8988T (cell line): ENCODE measurements at regions not wholly inside any gene's neighbourhood (a gene's known extent, or its start where the extent isn't known, plus 50 kb on each side); places are given as distances from the start of the nearest gene placed in this dataset.

Experiments
- DNase-seq: peaks from one replicate; pipeline ENCODE4 v3.0.0; 2011

DNA sequence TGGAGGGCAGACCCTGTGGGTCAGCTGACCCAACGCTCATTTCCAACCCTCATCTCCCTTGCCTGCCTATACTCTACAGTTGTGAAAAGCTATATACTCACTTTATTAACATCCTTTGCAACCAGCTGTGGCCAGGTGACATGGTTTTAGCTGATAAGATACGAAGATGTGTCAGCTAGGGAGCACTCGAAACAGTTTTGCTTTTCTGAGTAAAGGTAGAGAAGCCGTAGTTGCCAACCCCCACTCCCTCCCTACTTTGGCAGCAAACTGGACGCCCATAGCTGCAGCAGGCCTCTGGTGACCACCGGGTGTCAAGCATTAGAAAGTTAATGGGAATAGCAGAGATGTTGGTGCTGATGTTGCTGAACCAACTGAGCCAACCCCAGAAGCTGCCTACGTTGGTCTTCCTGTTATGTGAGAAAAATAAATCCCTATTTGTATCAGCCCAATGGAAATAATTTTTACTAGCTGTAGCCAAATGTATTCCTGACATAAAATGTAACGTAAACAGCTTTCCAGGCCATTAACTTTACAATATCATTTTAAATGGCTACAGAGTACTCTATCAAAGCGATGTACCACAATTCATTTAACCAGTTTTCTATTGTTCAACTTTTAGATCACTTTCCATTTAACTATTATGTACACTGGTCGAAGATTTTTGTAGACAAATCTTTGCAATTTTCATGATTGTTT lies 98.5 kb upstream of the TMCC3 start:
- DNase-seq, result no peak

DNA sequence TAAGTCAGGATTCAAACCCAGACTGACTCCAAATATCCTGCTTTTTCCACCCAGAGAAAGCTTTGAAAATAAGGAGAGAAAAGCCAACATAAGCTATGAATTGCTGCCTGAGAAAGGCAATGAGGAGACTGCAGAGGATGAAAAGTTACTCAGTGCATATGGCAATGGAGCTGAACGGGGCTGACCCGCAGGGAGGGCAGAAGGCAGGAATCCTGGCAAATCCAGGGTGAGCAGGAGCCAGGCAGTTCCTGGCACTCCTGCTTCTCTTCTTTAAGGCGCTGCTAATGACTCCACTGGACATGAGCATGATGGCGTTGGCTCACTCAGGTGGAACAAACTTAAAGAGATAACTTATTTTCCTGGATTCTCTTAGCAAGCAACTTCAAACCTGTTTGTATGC lies 95.2 kb upstream of the TMCC3 start:
- no peak for DNase-seq

DNA sequence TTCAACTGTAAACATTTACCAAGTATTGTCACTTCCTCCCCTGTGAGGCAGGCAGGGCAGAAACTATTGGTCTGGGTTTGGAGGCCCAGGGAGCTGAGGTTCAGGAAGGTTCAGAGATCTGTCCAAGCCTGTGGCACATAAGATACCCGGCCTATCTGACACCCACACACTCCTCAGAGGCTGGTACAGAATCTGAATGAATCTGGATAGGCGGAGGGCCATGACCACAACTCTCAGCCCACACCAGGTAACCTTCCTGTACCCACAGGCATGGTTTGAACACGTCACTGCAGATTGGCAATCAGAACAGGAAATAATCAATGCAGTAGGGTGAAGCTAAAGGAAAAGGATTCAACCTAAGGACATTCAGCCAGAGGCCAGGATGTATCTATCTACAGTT lies 92.8 kb upstream of the TMCC3 start:
- DNase-seq, result no peak

DNA sequence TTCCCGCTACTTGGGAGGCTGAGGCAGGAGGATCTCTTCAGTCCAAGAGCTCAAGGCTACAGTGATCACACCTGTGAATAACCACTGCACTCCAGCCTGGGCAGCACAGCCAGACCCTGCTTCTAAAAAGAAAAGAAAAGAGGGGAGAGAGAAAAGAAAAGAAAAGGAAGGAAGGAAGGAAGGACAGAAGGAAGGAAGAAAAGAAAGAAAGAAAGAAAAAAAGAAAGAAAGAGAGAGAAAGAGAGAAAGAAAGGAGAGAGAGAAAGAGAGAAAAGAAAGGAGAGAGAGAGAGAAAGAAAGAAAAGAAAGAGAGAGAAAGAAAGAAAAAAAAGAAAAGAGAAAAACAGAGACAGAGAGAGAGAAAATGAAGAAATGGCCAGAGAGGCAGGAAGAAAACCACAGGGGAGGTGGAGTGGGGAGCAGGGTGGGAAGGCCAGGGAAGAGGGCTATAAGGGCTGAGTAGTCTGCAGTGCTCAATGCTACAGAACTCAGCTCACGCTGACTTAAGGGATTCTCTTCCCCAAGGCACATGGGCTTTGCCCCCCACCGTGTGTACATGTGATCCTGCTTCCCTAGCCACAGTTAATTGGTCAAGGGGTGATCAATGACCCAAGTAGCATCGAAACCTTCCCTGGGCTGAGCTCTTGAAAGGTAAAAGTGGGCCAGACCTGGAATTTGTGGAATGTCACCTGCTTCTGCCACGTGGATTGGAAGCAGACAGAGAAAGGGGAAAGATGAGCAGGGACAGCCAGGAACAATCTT lies 90.4 kb upstream of the TMCC3 start:
- no peak for DNase-seq

DNA sequence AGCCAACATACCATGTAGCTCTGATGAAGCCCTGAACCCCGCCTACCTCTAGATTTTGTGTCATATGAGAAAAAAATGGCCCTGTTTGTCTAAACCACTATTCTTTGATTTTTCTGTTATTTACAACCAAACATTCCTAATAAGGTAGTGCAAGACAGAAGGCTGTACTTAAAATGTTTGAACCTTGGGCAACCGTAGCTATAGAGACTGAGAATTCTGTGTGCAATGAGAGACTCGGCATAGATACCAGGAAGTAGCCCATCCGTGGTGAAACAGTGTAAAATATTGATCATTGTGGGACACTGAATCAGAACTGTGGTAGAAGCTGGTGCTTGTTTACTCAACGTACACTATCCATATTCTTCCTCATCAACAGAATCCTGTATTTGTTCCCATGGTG lies 86.5 kb upstream of the TMCC3 start:
- DNase-seq, result no peak

DNA sequence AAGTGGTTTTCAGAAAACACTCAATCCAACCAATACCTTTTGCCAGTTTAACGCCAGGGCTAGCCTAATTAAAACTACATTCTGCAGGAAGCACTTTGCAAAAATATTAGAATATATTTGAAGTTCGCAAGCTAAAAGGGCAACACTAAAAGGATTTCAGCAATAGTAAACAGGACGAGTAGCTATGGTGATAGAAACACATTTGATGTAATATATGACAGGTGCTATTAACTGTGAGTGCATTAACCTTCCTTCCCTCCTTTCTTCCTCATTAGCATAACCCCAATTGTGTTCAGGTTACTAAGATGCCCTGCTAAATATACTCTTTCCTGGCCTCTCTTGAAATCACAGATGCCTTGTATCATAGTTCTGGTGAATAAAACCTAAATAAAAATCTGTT lies 85.6 kb upstream of the TMCC3 start:
- no peak for DNase-seq

DNA sequence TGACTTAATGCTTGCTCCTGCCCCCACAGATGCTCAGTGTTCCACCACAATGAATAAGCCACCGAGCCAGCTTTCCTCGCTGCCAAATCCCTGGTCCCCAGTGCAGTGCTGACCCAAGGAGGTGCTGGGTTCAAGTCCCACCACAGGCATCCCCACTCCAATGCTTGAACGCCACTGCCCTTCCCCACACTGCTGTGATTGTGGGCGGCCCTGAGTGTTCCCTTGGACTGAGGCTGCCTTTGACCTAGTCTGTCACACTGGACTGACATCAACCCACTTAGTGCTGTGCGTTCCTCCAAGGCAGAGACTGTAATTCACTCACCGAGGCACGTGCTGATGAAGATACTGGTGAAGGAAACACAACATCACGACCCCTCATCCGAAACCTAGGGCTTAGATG lies 83.4 kb upstream of the TMCC3 start:
- no peak for DNase-seq

DNA sequence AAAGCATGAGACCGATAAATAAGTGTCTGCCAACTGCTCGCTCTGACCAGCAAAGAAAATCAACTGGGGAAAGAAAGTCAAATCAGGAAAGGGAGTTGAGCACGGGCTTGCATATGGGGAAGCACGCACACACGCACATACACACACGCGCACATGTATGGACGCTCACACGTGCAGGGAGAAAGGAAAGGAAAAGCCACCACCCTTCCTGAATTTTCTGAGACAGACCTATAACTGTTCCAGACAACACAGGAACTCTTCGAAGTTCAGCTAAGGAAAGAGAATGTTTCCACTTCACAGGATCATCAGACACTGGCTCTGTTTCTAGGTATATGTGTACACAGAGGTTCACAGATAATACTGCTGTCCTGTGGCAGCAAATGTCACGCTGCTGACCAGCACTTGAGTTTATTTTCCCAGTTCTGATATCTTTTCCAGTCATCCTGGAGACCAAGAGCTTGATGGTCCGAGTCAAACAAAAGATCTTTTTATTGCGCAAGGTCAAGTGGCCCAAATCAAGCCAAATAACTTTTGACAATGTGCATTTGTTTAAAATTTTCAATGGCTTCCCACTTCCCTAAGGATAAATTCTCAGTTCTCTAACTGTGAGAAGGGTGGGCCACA lies 82.1 kb upstream of the TMCC3 start:
- no peak for DNase-seq

DNA sequence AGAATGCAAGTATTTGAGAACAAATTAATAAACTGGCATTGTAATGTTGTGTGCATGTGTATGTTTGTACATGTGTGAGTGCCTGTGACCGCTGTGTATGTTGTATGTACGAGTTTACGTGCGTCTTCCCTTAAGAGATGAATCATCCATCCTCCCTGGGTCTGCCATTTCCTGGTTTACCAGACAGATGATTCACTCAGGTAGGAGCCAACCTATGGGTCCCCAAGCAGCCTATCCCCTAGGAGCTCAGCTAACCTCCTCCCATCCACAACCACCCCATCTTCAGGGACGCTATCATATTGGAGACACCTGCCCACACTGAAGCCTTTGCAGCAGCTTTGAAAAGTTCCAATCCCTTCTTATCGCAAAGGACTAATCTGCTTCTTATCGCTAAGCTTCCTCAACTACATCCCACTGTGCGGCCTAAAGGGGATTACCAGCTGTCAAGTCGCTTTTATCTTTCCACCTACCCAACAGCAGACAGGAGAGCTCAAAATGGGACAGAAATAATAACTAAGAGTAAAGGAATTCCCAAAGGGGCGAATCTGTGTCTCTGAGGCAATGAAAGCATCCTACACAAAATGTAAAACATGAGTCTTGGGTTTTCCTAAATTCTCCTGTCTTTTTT lies 81.5 kb upstream of the TMCC3 start:
- DNase-seq, result no peak

DNA sequence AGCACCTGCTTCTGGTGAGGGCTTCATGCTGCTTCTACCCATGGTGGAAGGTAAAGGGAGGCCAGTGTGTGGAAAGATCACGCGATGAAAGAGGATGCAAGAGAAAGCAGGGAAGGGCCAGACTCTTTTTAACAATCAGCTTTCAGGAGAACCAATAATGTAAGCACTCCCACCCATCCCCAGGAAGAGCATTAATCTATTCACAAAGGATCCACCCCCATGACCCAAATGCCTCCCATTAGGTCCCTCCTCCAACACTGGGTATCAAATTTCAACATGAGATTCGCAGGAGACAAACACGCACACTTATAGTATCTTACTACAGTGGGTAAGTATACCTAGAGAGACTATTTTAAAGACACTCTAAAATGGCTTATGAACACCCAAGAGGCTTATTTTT lies 80.5 kb upstream of the TMCC3 start:
- DNase-seq, result no peak

DNA sequence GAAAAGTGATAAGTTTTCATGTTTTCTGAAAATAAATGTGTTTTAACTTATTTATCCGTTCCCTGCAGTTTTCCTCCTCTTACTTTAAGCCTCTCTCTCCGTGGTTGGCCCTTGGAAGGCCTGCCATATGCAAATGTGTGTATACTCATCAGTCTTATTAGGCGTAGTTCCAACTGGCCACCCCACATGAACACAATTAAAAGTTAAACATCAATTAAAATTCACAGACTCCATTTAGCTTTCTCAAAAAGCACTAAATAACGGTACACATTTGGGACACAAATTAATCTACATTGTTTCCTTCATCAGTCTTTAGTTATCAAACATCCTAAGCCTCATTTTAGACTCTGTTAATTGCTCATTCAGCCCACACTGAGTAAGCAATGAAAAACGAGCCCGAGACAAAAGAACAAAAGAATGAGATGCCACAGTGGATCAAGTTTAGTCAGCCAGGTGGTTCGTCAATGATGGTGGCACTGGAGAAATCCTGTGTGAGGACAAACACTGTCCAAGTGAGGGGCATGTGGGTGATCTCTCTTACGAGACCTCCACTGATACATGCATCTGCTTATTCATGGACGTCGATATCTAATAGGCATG lies 76.0 kb upstream of the TMCC3 start:
- no peak for DNase-seq

DNA sequence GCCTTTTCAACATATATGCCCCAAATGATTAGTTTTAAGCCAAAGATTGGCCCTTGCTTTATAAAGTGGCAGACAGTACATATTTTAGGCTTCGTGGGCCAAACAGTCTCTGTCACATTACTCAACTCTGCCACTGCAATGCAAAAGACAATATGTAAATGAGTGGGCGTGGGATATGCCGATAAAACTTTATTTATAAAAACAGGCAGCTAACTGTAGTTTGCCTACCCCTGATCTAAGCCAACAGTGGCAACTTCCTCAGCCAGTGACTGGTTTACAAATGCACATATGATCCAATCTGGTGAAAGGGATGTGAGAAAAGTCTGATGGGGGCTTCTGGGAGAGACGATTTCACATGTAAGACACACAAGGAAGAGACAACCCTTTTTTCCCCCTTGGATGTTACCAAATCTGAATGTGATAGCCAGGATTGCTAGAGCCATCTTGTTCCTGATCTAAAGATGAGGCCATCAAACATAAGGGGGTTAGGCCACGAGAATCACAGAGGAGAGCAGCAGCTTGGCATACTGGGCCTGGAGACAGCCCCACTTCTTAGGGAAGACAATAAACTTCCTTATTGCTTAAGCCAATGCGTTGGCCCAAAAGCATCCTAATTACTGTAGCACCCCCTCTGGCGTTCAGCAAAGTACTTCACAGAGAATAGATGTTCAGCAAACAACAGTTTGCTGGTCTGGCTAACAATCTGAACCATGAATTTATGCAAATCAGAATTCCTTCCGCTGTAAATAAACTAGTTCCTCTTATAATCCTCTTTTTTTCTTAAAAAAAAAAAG lies 75.2 kb upstream of the TMCC3 start:
- peak; percentile 18 for DNase-seq

DNA sequence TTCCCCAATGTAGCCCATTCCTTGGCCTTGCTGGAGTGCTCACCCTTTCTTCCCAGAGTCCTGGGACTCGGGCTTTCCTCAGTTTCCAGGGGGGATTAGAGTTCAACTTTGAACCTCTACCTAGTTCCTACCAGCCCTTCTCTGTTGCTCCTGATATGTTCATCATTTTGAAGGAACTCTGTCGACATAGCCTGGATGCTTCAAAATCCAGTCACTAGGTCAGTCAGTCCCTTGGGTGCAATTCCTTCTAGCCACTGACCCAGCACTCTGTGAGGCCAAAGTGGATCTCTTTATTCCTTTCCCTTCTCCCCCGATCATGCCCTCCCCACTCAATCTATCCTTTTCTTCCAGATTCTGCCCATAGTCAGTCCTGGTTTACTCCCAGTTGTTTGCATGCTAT lies 72.3 kb upstream of the TMCC3 start:
- DNase-seq, result no peak

DNA sequence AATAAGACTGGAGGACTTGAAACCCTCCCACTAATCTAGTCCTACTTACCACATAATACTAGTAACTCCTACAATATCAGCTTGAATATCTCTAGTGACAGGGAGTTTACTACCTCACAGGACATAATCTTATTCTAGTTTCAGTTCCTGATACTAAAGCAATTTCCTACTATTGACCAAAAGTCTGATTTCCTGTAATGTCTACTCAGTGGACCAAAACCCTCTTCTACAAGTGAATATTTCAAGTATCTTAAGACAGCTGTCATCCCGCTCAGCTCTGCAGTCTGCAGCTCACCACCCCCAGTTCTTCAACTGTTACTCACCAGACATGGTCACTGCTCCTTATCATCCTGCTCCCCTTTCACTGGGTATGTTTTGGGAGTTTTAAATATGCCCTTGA lies 70.8 kb upstream of the TMCC3 start:
- DNase-seq, result no peak

DNA sequence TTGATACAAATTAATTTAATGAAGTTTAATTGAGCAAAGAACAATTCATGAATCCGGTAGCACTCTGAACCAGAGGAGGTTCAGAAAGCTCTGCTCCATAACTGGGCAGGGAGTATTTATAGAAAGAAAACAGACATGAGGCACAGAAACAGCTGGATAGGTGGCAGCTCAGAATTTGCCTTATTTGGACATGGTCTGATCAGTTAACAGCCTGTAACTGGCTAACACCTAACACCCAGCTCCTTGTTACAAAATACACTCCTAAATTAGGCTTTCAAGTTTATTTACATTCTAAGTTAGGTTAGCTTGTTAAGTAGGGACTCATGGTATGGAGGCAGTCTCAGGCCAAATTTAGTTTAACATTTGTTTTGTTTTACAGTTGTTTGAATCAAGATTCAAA lies 67.8 kb upstream of the TMCC3 start:
- no peak for DNase-seq

DNA sequence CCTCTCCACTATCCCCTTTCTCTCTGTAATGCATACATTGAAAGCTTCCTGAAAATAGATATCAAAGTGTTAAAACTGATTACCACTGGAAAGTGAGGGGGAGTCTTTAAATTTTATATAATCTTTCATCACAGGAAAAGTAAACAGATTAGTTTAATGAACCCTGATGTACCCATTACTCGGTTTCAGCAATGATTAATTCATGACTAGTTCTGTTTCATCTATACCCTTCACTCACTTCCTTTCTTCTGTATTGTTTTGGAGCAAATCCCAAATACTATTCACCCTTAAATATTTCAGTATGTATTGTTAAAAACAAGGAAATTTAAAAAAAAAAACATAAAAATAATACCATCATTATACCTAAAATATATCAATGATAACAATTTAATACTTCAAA lies 67.3 kb upstream of the TMCC3 start:
- DNase-seq, result no peak

DNA sequence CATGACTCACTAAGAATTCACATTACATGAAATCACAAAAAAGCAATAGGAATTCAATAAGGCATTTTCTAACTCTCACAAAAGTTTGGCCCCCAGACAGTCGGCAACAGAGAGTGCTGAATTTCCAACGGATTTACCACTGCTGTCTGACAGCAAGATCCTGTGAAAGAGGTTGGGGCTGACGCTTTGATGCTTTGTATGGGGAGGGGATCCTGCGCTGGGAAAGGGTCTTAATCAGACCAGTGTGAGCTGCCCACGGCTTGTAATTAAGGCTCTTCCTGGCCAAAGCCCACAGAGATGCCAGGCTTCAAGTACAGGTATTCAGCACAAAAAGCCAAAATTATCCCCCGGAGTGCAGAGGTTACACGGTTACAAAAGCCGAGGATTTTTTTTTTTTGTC lies 66.8 kb upstream of the TMCC3 start:
- no peak for DNase-seq

DNA sequence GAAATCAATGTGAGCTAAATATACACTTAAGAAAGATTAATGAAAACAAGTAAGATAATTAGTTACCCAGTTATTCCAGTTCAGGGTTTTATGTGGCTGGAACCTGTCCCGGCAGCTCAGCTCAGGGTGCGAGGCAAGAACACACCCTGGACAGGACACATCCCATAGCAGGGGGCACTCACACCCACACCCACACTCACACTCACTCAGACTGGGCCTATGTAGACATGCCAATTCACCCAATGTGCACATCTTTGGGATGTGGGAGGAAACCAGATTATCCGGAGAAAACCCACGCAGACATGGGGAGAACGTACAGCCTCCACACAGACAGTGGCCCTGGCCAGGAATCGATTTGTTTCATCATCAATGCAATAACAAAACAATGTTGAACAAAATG lies 66.0 kb upstream of the TMCC3 start:
- no peak for DNase-seq

DNA sequence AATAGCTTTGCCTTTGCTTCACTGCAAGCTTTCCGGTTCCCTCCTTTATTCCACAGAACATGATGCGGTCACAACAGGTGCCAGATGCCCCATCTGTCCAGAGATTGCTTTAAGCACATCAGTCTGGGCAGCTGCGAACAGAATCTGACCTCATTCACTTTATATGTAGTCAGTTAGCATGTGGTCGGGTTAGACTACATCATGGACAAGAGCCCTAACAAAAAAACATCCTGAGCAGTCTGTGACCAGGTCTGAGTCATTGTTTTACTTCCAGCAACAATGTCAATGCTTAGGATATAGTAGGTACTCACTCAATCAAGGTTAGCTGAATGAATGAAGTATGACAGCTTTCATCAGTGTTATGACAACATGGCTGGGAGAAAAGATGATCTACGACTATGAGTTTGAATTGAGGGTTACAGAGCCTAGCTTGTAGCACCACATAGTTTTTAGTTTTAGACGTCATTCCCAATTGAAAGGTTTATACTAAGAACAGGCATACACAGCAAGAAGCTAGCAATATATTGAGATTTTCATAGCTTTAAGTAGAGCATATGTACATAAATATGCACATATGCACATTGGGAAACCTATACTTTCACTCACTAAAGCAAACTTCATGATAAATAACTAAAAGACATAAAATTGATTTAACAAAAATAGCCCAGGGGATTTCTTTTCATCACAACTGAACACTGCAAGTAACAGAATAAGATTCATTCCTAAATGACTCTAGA lies 64.2 kb upstream of the TMCC3 start:
- no peak for DNase-seq

DNA sequence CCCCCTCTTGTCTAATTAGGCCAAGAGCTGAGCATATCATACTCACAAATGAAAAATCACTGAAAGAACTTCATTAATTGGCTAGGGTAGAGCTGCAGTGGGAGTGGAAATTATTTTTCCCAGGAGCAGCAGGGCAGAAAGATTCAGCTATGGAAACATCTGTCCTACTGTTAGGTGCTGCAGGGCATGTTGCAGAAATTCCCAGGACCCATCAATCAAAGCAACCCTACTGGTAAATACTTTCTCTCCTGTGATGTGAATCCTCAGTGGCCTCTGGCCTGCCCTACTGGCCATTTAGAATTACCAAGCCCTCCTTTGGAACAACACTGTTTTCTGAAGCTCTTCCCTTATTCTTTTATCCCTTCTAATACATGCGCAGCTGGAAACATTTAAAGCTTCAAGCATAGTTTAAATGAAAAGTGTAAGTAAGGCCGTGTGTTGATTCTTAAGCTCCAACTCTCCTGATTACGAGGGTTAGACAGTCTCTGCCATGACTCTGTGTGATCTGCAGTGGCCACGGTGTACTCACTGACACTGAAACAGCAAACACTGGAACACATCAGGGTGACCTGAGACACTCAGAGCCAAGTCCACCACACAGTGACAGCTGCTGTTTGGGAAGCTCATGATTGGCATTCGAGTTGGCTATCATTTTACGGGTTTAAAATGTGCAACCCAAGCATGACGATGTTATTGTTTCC lies 62.6 kb upstream of the TMCC3 start:
- DNase-seq, result no peak

DNA sequence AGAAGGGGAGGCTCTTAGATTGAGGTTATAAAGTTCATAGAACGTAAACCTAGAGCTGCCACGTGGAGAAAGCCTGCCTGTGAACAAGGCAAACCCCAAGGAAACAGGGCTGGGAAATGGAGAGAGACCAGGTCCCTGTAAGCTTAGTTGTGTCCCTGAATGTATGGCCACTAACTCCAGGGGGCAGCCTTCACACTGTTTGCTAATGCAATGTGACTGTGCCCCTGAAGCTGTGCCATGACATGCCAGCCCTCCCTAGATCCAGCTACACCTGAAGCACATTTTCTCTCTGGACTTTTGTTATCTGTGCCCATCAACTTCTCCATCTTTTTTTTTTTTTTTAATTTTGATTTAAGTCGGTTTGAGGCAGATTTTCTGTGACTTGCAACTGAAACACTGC lies 60.6 kb upstream of the TMCC3 start:
- DNase-seq, result peak; percentile 34
